Esophagus squamous epithelium (tissue), 5 donors: ENCODE measurements at regions not wholly inside any gene's neighbourhood (a gene's known extent, or its start where the extent isn't known, plus 50 kb on each side); places are given as distances from the start of the nearest gene placed in this dataset.

Source experiments
- DNase-seq: peaks from one replicate; lab custom pipeline; 2025; lab: John Stamatoyannopoulos, UW
- H3K27ac ChIP-seq, 4 donors: fragments of 200-600 bp; sonication (generic); one replicate each; pipeline ENCODE4 v1.5.1; 2016 to 2019; ENCODE audit warnings: mild to moderate bottlenecking in 1 of 4
- H3K27me3 ChIP-seq, 4 donors: fragments of 200-600 bp; sonication (generic); 1 replicate in 3 of 4; 2 replicates in 1 of 4; pipeline versions ENCODE4 v1.5.1 to v1.6.0; 2017 to 2021; ENCODE audit warnings: antibody characterized with exemption in 1 of 4
- H3K36me3 ChIP-seq, 3 donors: fragments of 200-600 bp; sonication (generic); one replicate each; pipeline ENCODE4 v1.5.1; 2016 to 2019
- H3K4me1 ChIP-seq, 3 donors: fragments of 200-600 bp; sonication (generic); one replicate each; pipeline ENCODE4 v1.5.1; 2017 to 2019
- H3K4me3 ChIP-seq, 4 donors: fragments of 200-600 bp; sonication (generic); 1 replicate in 3 of 4; 2 replicates in 1 of 4; pipeline ENCODE4 v1.5.1; 2016 to 2019; ENCODE audit warnings: mild to moderate bottlenecking in 2 of 4, moderate library complexity in 1 of 4
- H3K9me3 ChIP-seq, 3 donors: fragments of 200-600 bp; sonication (generic); one replicate each; pipeline ENCODE4 v1.5.1; 2016 to 2019
- CTCF ChIP-seq, 6 experiments: fragments of 450-650 bp in 4 of 6; fragments of 200-600 bp in 2 of 6; sonication (generic) in 2 of 6; IDR thresholded peaks; one replicate each; pipeline ENCODE4 v1.5.1; 2016 to 2019; ENCODE audit warnings: antibody characterized with exemption in 6 of 6, mild to moderate bottlenecking in 4 of 6, moderate library complexity in 4 of 6
- POLR2A ChIP-seq, 4 donors: fragments of 450-650 bp; IDR thresholded peaks; one replicate each; pipeline ENCODE4 v1.6.1; 2017; ENCODE audit warnings: antibody characterized with exemption in 4 of 4, mild to moderate bottlenecking in 4 of 4, moderate library complexity in 3 of 4
- WGBS, 2 donors: methylation state at CpG; one replicate each; pipeline ENCODE4 v1.1.5; 2018; 5-methylcytosine and 5-hydroxymethylcytosine counted together
- intact Hi-C: fragments of 100-400 bp; cut with DNase I; formaldehyde crosslinking; loops from one replicate; pipeline ENCODE4 v1.15.0; 2022
- donor health status: DM: yes; HTN: yes; CAD: no.

GRCh38 chr13:104817271-104817670 is 1718.2 kb downstream of the EFNB2 start:
- intact Hi-C loops: no loop called here
- WGBS, 2 donors: 75 to 84% methylated on average over 4 of the region's 4 CpGs
- no peaks in the 10 kb centered on the region for H3K4me1 ChIP-seq
- TF ChIP-seq CTCF (IDR thresholded peaks at IDR 0.05): no peak
- TF ChIP-seq POLR2A (IDR thresholded peaks at IDR 0.05): no peak
- no peaks in the 10 kb centered on the region for H3K9me3 ChIP-seq
- H3K27me3 ChIP-seq: no peaks in the 10 kb centered on the region
- H3K36me3 ChIP-seq: no peaks in the 10 kb centered on the region
- DNase-seq: no peak
- no peak overlapping the region for H3K27ac ChIP-seq
- no peak overlapping the region for H3K4me3 ChIP-seq

GRCh38 chr13:104816726-104817125 is 1718.7 kb downstream of the EFNB2 start:
- WGBS, 2 donors: 50 to 70% methylated on average over 4 of the region's 4 CpGs
- no peak for DNase-seq
- H3K4me3 ChIP-seq: no peak overlapping the region
- no peaks in the 10 kb centered on the region for H3K36me3 ChIP-seq
- intact Hi-C loops: no loop called here
- H3K27me3 ChIP-seq: no peaks in the 10 kb centered on the region
- TF ChIP-seq POLR2A (IDR thresholded peaks at IDR 0.05): no peak
- TF ChIP-seq CTCF (IDR thresholded peaks at IDR 0.05): no peak
- no peaks in the 10 kb centered on the region for H3K4me1 ChIP-seq
- no peak overlapping the region for H3K27ac ChIP-seq
- H3K9me3 ChIP-seq: no peaks in the 10 kb centered on the region

GRCh38 chr13:104810242-104810641 is 1725.2 kb downstream of the EFNB2 start:
- no peak for DNase-seq
- WGBS, 2 donors: 62 to 73% methylated on average over 5 of the region's 5 CpGs
- no peak overlapping the region for H3K4me3 ChIP-seq
- no peak overlapping the region for H3K27ac ChIP-seq
- no peaks in the 10 kb centered on the region for H3K4me1 ChIP-seq
- no peaks in the 10 kb centered on the region for H3K36me3 ChIP-seq
- TF ChIP-seq POLR2A (IDR thresholded peaks at IDR 0.05) (no peak), CTCF (IDR thresholded peaks at IDR 0.05) (no peak)
- no peaks in the 10 kb centered on the region for H3K9me3 ChIP-seq
- H3K27me3 ChIP-seq: no peaks in the 10 kb centered on the region
- intact Hi-C loops: no loop called here

- TF ChIP-seq POLR2A (IDR thresholded peaks at IDR 0.05) (no peak), CTCF (IDR thresholded peaks at IDR 0.05) (no peak)
- H3K27ac ChIP-seq: no peak overlapping the region
- DNase-seq: no peak
- H3K4me1 ChIP-seq: no peaks in the 10 kb centered on the region
- 67 to 77% methylated on average over 4 of the region's 4 CpGs for WGBS, 2 donors
- no peak overlapping the region for H3K4me3 ChIP-seq
- no peaks in the 10 kb centered on the region for H3K36me3 ChIP-seq
- no peaks in the 10 kb centered on the region for H3K9me3 ChIP-seq
- intact Hi-C loops: no loop called here
- H3K27me3 ChIP-seq: no peaks in the 10 kb centered on the region
Measured at GRCh38 chr13:104809483-104809882, 1726.0 kb downstream of the EFNB2 start.

GRCh38 chr13:104805346-104805745 is 1730.1 kb downstream of the EFNB2 start:
- WGBS, 2 donors: 46 to 63% methylated on average over 2 of the region's 2 CpGs
- no peak overlapping the region for H3K4me3 ChIP-seq
- H3K4me1 ChIP-seq: no peaks in the 10 kb centered on the region
- no peaks in the 10 kb centered on the region for H3K9me3 ChIP-seq
- DNase-seq: no peak
- intact Hi-C loops: no loop called here
- H3K27me3 ChIP-seq: no peaks in the 10 kb centered on the region
- H3K27ac ChIP-seq: no peak overlapping the region
- H3K36me3 ChIP-seq: no peaks in the 10 kb centered on the region
- TF ChIP-seq POLR2A (IDR thresholded peaks at IDR 0.05): no peak
- TF ChIP-seq CTCF (IDR thresholded peaks at IDR 0.05): no peak
